ENCODE measurements at regions not wholly inside any gene's neighbourhood (a gene's known extent, or its start where the extent isn't known, plus 50 kb on each side); places are given as distances from the start of the nearest gene placed in this dataset.

DNA sequence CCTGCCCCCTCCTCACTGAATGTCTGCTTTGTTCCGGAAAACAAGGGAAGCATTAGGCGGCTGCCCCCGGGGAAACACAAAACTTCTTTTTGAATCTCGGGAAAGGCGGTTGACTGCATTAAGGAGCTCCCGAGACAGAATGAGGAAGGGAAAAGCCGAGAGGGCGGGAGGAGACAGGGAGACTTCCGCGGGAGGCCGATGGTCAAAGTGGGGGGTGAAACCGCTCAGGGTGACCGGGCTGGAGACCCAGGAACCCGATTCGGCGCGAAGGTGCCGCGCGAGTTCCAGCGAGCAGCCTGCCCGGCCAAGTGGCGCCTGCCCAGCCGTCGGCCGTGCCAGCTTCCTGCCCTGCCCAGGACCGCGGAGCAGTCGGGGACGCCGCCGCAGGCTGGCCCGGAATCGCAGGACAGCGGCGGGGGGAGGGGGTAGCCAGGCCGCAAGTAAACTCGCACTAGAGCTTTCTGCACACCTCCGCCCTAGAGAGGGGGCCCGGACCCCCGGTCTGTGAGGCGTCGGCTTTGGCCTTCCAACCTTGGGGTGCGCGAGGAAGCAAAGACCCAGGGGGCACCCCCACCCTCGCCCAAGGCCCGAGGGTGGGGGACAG lies 55.1 kb upstream of the BCOR start:
- peak overlapping the region in 1 of 2 donors; percentile 73 for H3K9ac ChIP-seq (ENCODE audit: low read depth in 2 of 2, low read length in 2 of 2)
- intact Hi-C loops (cut with DNase I) = loop anchor here (5.0 kb wide), 1 partner anchor 61 kb away; no protein-coding TSS in a partner anchor
- peak; percentile 38 for DNase-seq
- TF ChIP-seq, protein P1, sequence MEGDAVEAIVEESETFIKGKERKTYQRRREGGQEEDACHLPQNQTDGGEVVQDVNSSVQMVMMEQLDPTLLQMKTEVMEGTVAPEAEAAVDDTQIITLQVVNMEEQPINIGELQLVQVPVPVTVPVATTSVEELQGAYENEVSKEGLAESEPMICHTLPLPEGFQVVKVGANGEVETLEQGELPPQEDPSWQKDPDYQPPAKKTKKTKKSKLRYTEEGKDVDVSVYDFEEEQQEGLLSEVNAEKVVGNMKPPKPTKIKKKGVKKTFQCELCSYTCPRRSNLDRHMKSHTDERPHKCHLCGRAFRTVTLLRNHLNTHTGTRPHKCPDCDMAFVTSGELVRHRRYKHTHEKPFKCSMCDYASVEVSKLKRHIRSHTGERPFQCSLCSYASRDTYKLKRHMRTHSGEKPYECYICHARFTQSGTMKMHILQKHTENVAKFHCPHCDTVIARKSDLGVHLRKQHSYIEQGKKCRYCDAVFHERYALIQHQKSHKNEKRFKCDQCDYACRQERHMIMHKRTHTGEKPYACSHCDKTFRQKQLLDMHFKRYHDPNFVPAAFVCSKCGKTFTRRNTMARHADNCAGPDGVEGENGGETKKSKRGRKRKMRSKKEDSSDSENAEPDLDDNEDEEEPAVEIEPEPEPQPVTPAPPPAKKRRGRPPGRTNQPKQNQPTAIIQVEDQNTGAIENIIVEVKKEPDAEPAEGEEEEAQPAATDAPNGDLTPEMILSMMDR (IDR thresholded peaks at IDR 0.05) = no peak
- no peaks in the 10 kb centered on the region for H3K9me3 ChIP-seq
- H3K4me1 ChIP-seq = peaks cover 3% of the 10 kb centered on the region
- H3K27me3 ChIP-seq = peaks cover 59% of the 10 kb centered on the region
- peak overlapping the region; percentile 36 for H3K4me3 ChIP-seq
- H3K36me3 ChIP-seq = no peaks in the 10 kb centered on the region
- H3K27ac ChIP-seq = no peak overlapping the region

DNA sequence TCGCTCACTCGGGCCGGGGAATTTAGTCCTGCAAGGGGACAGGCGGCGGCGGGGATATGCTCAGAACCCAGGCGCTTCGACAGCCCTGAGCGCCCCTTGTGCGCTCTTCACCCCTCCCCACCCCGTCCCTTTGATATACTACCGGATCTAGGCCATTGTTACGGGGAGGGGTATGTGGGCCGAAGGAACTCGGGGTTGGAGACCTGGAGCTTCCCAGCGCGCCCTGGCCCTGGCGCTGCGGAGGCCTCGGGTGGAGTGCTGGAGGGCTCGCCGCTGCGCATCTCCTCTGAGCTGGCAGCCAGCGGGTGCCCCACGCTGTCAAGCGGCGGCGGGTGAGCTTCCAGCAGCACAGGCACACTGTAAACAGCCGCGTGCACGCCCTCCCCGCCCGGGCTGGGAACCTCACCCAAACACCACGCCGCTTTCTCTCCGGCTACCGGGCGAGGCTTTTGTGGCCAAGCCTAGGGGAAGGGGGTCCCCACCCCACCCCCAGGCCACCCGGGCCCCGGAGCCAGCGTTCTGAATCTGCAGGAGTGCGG lies 54.5 kb upstream of the BCOR start:
- H3K27me3 ChIP-seq = peaks cover 64% of the 10 kb centered on the region
- H3K9ac ChIP-seq (ENCODE audit: low read depth in 2 of 2, low read length in 2 of 2) = peak overlapping the region in 1 of 2 donors; percentile 19
- peaks cover 3% of the 10 kb centered on the region for H3K4me1 ChIP-seq
- TF ChIP-seq, protein P1 (IDR thresholded peaks at IDR 0.05) = no peak
- no peaks in the 10 kb centered on the region for H3K36me3 ChIP-seq
- no peak overlapping the region for H3K27ac ChIP-seq
- no peaks in the 10 kb centered on the region for H3K9me3 ChIP-seq
- DNase-seq = peak; percentile 54
- peak overlapping the region; percentile 36 for H3K4me3 ChIP-seq
- intact Hi-C loops (cut with DNase I) = loop anchor here (5.0 kb wide), 1 partner anchor 60 kb away; no protein-coding TSS in a partner anchor

DNA sequence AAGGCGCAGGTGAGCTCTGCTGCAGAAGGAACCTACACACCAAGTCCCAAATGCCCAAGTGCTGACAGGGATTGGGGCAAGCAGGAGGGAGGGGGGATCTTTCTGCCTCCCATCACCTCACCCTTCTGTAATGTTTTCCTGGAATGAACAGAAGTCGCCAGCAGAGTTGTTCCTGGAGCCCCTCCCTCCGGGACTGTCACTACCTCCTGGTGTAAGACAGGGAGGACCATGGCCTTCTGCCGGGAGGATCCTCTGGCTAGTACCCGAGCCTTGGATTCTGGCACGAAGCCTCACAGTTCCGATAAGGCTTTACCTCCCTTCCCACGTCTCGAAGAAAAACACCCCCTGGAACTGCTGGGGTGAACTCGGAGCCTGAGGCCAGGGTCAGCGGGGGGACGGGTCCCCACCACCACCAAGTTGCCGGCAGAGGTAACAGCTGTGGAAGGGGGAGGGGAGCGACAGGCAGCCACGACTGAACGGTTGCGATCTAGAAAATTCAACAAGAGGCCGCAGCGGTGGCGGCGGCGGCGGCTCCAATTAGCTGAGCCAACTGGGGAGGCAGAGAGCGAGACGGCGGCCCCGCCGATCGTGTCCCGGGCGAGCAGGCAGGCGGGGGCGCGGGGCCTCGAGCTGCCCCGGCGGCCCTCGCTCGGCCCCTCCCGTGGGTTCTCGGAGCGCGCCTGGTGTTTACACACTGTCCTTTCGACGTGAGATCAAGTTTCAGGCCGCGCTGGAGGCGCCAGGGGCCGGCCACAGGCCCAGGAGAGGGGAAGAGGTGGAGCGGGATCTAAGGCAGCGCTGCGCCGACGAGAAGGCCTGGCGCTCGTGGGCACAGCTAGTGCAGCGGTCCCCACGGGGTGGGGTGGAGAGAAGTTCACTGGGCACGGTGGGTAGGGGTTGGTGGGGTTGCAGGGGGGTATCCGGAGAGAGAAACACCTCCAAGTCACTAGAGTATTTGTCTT lies 53.7 kb upstream of the BCOR start:
- Histone ChIP-seq H3K36me3 (no peaks in the 10 kb centered on the region), H3K27ac (no peak overlapping the region), H3K27me3 (peaks cover 67% of the 10 kb centered on the region), H3K4me3 (no peak overlapping the region), H3K4me1 (peaks cover 3% of the 10 kb centered on the region), H3K9me3 (no peaks in the 10 kb centered on the region), H3K9ac (ENCODE audit: low read depth in 2 of 2, low read length in 2 of 2) (peak overlapping the region in 1 of 2 donors; percentile 19)
- TF ChIP-seq, protein P1 (IDR thresholded peaks at IDR 0.05) = no peak
- intact Hi-C loops (cut with DNase I) = loop anchor here (5.0 kb wide), 1 partner anchor 59 kb away; no protein-coding TSS in a partner anchor
- DNase-seq = peak; percentile 35

DNA sequence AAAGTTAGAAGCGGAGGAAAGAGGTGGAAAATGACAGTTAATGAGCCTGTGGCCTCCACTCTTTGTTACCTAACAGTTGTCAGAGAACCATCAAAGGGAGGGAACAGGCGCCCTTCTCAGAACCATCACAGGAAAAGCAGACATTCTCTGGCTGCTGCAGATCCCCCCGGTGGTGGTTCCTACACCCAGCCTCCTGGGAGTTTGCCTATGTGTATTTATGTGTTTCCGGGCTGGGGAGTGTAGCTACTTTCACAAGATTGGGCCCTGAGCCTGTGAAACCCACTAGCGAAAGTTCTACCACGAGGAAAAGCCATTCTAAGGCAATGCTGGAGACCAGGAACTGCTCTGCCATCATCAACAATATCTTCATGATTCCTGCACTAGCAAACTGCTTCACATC lies 52.7 kb upstream of the BCOR start:
- intact Hi-C loops (cut with DNase I) = loop anchor here (5.0 kb wide), 1 partner anchor 58 kb away; no protein-coding TSS in a partner anchor
- Histone ChIP-seq H3K27ac (no peak overlapping the region), H3K4me1 (peaks cover 3% of the 10 kb centered on the region), H3K9ac (ENCODE audit: low read depth in 2 of 2, low read length in 2 of 2) (no peak overlapping the region), H3K27me3 (peaks cover 68% of the 10 kb centered on the region), H3K4me3 (no peak overlapping the region), H3K9me3 (no peaks in the 10 kb centered on the region), H3K36me3 (no peaks in the 10 kb centered on the region)
- DNase-seq = no peak
- TF ChIP-seq, protein P1 (IDR thresholded peaks at IDR 0.05) = no peak
